Right lobe of liver (tissue), 4 donors: ENCODE measurements at regions not wholly inside any gene's neighbourhood (a gene's known extent, or its start where the extent isn't known, plus 50 kb on each side); places are given as distances from the start of the nearest gene placed in this dataset.

Experiments used
- CTCF ChIP-seq, 4 donors: fragments of 200-600 bp in 3 of 4; fragments of 450-650 bp in 1 of 4; IDR thresholded peaks; one replicate each; pipeline versions ENCODE4 v1.5.1 to v1.8.0; 2016 to 2022; ENCODE audit warnings: antibody characterized with exemption in 4 of 4, mild to moderate bottlenecking in 2 of 4
- POLR2A ChIP-seq: fragments of 450-650 bp; IDR thresholded peaks from one replicate; pipeline ENCODE4 v1.6.1; 2017; ENCODE audit warnings: antibody characterized with exemption, mild to moderate bottlenecking
- donor health status: DM: no; HTN: no; CAD: no.
- donor health status: DM: no; HTN: no; CAD: no.
- donor health status: DM: no; HTN: yes; CAD: no.

- TF ChIP-seq CTCF (IDR thresholded peaks at IDR 0.05), result no peak
- no peak for TF ChIP-seq POLR2A
Measured at GRCh38 chr4:134677209-134677814, 475.7 kb upstream of the PABPC4L start.
